BJ (cell line): ENCODE measurements at regions not wholly inside any gene's neighbourhood (a gene's known extent, or its start where the extent isn't known, plus 50 kb on each side); places are given as distances from the start of the nearest gene placed in this dataset.

Experiments
- CTCF ChIA-PET: fragments of 350-600 bp; formaldehyde crosslinking; extraction: SDS; loops from one replicate; lab custom pipeline; 2021; ENCODE audit warnings: antibody characterized with exemption, inconsistent platforms; lab: Yijun Ruan, JAX
- POLR2A ChIA-PET: fragments of 300-600 bp; sonication (Branson Sonifier 250); formaldehyde crosslinking; extraction: SDS; loops from one replicate; lab custom pipeline; 2021; ENCODE audit warnings: antibody characterized with exemption; lab: Charles Lee
- DNase-seq: peaks from one replicate; pipeline ENCODE4 v3.0.0-alpha.2; 2011; ENCODE audit warnings: low read depth
- H3K27me3 ChIP-seq: 2 replicates; pipeline ENCODE4 v1.6.0; 2011; ENCODE audit warnings: low read length; ENCODE audit not compliant: control insufficient read depth, insufficient read depth
- H3K36me3 ChIP-seq: 2 replicates; pipeline ENCODE4 v1.5.1; 2011; ENCODE audit warnings: low read length; ENCODE audit not compliant: control insufficient read depth, insufficient read depth
- H3K4me3 ChIP-seq: 2 replicates; pipeline ENCODE4 v1.5.1; 2011; ENCODE audit warnings: low read depth, mild to moderate bottlenecking, control low read depth, low read length
- TF ChIP-seq, protein P1 (sequence below): IDR thresholded peaks from 2 replicates; pipeline ENCODE4 v1.5.1; 2011; ENCODE audit warnings: low read depth, mild to moderate bottlenecking, control low read depth, inconsistent platforms, low read length, moderate library complexity; ENCODE audit not compliant: insufficient read depth

DNA sequence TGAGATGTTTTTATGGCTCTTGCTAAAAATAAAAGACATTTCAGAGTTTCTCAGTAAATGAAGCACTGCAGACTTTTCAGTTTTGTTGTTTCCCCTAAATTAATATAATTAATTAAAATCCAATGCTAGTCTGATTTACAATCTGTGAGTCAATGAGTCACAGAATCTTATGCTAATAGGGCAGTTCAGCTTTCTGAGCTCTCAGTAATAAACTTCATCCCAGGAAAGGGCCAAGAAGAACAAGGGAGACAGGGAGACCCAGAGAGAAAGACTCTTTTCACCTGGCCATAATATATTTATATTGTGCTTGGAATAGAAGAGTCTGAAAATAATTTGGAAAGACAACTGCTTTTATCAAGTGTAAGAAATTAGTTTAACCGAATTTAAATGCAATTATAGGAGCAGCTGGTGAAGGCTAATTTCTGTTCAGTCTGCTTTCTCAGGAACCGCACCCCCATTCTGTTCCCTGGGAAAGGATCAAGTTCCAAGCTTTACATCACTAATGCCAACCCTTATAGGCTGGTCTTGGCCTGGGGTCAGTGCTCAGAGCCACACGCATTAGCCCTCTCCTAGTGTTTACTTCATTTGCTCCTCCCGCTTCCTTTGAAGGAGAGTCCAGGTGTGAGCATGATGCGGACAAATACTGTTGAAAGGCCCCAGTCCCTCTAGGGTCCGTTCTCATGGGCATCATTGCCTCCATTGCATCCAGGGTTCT is 145.6 kb downstream of the ZBTB18 start:
- DNase-seq = no peak
- H3K36me3 ChIP-seq = no peaks in the 10 kb centered on the region
- ChIA-PET CTCF (interaction anchor here (1.2 kb wide), 1 partner anchor 10 kb away, joined by 3 read pairs; no protein-coding TSS in a partner anchor), POLR2A (no interaction called here)
- H3K4me3 ChIP-seq = no peak overlapping the region
- no peaks in the 10 kb centered on the region; the same call in 1 of the 2 replicates for H3K27me3 ChIP-seq
- TF ChIP-seq, protein P1, sequence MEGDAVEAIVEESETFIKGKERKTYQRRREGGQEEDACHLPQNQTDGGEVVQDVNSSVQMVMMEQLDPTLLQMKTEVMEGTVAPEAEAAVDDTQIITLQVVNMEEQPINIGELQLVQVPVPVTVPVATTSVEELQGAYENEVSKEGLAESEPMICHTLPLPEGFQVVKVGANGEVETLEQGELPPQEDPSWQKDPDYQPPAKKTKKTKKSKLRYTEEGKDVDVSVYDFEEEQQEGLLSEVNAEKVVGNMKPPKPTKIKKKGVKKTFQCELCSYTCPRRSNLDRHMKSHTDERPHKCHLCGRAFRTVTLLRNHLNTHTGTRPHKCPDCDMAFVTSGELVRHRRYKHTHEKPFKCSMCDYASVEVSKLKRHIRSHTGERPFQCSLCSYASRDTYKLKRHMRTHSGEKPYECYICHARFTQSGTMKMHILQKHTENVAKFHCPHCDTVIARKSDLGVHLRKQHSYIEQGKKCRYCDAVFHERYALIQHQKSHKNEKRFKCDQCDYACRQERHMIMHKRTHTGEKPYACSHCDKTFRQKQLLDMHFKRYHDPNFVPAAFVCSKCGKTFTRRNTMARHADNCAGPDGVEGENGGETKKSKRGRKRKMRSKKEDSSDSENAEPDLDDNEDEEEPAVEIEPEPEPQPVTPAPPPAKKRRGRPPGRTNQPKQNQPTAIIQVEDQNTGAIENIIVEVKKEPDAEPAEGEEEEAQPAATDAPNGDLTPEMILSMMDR = no peak

DNA sequence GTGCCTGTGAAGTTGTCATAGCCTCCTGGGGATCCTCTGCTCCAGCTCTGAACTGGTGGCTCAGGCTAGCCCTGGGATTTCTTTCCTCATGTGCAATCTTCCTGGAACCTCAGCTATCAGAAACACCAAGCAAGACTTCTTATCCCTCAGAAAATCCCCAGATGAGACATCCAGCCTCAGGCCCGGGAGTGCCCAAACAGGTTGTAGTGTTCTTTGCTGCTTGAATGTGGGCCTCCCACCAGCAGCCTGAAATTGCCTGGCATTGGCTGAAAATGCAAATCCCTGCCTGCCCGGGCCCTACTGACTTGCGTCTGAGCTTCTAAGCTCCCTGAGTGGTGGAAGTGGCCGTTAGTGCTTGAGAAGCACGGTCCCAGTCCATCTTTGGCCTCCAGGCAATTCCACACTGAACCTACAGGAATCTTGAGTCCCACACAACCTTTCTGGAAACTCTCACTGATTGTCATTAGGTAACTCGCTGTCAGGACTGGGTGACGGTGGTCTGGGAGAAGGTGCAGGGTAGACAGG is 146.8 kb downstream of the ZBTB18 start:
- Histone ChIP-seq H3K27me3 (no peaks in the 10 kb centered on the region; the same call in 1 of the 2 replicates), H3K4me3 (no peak overlapping the region), H3K36me3 (no peaks in the 10 kb centered on the region)
- TF ChIP-seq, protein P1 = no peak
- no peak for DNase-seq
- POLR2A ChIA-PET = no interaction called here
- CTCF ChIA-PET = no interaction called here

DNA sequence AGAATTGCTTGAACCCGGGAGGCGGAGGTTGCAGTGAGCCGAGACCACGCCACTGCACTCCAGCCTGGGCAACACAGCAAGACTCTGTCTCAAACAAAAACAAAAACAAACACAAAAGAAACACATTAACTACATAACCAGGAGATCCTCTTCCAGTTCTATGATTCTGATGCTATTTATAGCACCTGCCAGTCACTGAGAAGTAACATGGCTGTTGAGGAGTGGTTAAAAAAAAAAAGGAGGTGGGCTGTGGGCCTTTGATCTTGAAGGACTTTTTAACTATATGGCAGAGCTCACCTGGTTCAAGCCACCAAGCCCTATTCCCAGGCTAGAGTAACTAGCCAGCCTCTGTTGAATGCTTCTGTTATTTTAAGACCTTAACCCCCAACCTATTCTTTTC is 148.8 kb downstream of the ZBTB18 start:
- CTCF ChIA-PET = no interaction called here
- TF ChIP-seq, protein P1 = no peak
- no peaks in the 10 kb centered on the region for H3K36me3 ChIP-seq
- no peak for DNase-seq
- no peaks in the 10 kb centered on the region; the same call in 1 of the 2 replicates for H3K27me3 ChIP-seq
- H3K4me3 ChIP-seq = no peak overlapping the region
- POLR2A ChIA-PET = no interaction called here

DNA sequence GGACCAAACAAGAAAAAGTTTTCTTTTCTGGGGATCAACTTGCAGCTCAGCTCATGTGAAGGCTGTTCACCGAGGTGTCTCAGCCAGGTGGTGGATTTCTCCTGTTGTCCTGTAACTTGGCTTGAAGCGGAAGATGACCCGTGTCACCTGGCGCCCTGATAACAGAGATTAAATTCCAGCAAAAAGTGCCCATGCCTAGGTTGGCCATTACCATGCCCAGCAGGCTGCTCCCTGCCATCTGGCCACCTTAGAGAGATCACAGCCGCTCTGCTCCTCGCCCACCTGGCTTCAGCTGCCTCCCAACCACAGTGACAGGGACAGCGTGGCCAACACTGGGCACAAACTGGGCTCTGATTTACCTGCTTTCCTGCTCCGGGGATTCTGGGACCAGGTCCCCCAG is 149.5 kb downstream of the ZBTB18 start:
- Histone ChIP-seq H3K36me3 (no peaks in the 10 kb centered on the region), H3K27me3 (no peaks in the 10 kb centered on the region; the same call in 1 of the 2 replicates), H3K4me3 (no peak overlapping the region)
- POLR2A ChIA-PET = no interaction called here
- CTCF ChIA-PET = no interaction called here
- TF ChIP-seq, protein P1 = no peak
- DNase-seq = no peak

DNA sequence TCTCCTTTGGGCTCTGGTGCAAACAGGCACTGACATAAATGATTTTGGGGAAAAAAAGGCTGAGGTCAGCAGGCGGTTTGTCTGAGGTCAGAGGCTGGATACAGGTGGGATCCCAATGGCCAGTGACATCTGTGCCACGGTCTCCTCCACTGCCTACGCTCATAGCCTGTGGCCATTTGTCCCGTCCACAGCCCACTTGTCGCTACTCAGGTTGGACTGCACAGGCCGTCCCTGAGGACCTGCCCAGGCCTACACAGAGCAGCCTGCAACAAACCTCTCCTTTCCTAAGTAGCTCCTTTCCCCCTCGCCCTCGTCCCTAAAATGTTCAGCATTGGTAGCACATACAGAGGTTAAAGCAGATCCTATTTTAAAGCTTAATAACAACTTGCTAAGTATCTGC is 150.7 kb downstream of the ZBTB18 start:
- ChIA-PET POLR2A (no interaction called here), CTCF (interaction anchor here (1.1 kb wide), 1 partner anchor 38 kb away, joined by 3 read pairs; no protein-coding TSS in a partner anchor)
- Histone ChIP-seq H3K4me3 (no peak overlapping the region), H3K36me3 (no peaks in the 10 kb centered on the region), H3K27me3 (no peaks in the 10 kb centered on the region; the same call in 1 of the 2 replicates)
- DNase-seq = no peak
- TF ChIP-seq, protein P1 = no peak
